HT-29 (cell line): ENCODE measurements at regions not wholly inside any gene's neighbourhood (a gene's known extent, or its start where the extent isn't known, plus 50 kb on each side); places are given as distances from the start of the nearest gene placed in this dataset.

Experiments
- DNase-seq: peaks from one replicate; pipeline ENCODE4 v3.0.0-alpha.2; 2015; ENCODE audit warnings: low spot score

GRCh38 chr3:34011171-34012101, 213.0 kb downstream of the PDCD6IP start:
- peak; percentile 33 for DNase-seq

GRCh38 chr3:34012102-34012461, 213.7 kb downstream of the PDCD6IP start:
- DNase-seq = peak; percentile 84

- no peak for DNase-seq
Observed at GRCh38 chr3:34013818-34014570, 215.6 kb downstream of the PDCD6IP start.

- peak; percentile 3 for DNase-seq
Observed at GRCh38 chr3:34015204-34016142, 217.0 kb downstream of the PDCD6IP start.

GRCh38 chr3:34016925-34017587, 218.6 kb downstream of the PDCD6IP start:
- DNase-seq = no peak

GRCh38 chr3:34017757-34018156, 219.3 kb downstream of the PDCD6IP start:
- no peak for DNase-seq

- no peak for DNase-seq
Observed at GRCh38 chr3:34019158-34019557, 220.7 kb downstream of the PDCD6IP start.

- DNase-seq = no peak
Observed at GRCh38 chr3:34020170-34020569, 221.7 kb downstream of the PDCD6IP start.

- DNase-seq = no peak
Observed at GRCh38 chr3:34020726-34021680, 222.6 kb downstream of the PDCD6IP start.

GRCh38 chr3:34022147-34022546, 223.7 kb downstream of the PDCD6IP start:
- no peak for DNase-seq

GRCh38 chr3:34024447-34025240, 226.2 kb downstream of the PDCD6IP start:
- no peak for DNase-seq

GRCh38 chr3:34033839-34034238, 235.4 kb downstream of the PDCD6IP start:
- DNase-seq = no peak

- no peak for DNase-seq
Observed at GRCh38 chr3:34034840-34035239, 236.4 kb downstream of the PDCD6IP start.

GRCh38 chr3:34035775-34036174, 237.3 kb downstream of the PDCD6IP start:
- DNase-seq = no peak

- no peak for DNase-seq
Observed at GRCh38 chr3:34037260-34037659, 238.8 kb downstream of the PDCD6IP start.

- no peak for DNase-seq
Observed at GRCh38 chr3:34038131-34038530, 239.7 kb downstream of the PDCD6IP start.

- DNase-seq = no peak
Observed at GRCh38 chr3:34046154-34046553, 247.7 kb downstream of the PDCD6IP start.

GRCh38 chr3:34053626-34054025, 255.2 kb downstream of the PDCD6IP start:
- DNase-seq = no peak
